ENCODE measurements at regions not wholly inside any gene's neighbourhood (a gene's known extent, or its start where the extent isn't known, plus 50 kb on each side); places are given as distances from the start of the nearest gene placed in this dataset.

DNA sequence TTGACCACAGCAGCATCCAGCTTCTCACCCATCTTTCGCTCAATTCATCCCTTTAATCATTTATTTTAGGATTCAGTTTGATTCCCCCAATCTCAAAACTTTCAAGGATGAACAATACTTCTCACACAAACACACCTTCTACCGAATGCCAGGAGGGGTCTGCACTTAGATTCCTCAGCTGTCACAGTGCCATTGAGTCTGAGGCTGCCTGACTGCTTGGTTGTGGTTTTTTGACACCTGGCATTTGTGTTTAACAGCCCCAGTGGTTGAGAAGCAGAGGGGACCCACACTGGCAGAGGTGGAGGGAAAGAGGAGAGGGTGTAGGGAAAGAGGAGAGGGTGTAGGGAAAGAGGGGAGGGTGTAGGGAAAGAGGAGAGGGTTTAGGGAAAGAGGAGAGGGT, 54.9 kb downstream of the PALM2AKAP2 start:
- ATAC-seq, result no peak
- TF ChIP-seq, protein P1, sequence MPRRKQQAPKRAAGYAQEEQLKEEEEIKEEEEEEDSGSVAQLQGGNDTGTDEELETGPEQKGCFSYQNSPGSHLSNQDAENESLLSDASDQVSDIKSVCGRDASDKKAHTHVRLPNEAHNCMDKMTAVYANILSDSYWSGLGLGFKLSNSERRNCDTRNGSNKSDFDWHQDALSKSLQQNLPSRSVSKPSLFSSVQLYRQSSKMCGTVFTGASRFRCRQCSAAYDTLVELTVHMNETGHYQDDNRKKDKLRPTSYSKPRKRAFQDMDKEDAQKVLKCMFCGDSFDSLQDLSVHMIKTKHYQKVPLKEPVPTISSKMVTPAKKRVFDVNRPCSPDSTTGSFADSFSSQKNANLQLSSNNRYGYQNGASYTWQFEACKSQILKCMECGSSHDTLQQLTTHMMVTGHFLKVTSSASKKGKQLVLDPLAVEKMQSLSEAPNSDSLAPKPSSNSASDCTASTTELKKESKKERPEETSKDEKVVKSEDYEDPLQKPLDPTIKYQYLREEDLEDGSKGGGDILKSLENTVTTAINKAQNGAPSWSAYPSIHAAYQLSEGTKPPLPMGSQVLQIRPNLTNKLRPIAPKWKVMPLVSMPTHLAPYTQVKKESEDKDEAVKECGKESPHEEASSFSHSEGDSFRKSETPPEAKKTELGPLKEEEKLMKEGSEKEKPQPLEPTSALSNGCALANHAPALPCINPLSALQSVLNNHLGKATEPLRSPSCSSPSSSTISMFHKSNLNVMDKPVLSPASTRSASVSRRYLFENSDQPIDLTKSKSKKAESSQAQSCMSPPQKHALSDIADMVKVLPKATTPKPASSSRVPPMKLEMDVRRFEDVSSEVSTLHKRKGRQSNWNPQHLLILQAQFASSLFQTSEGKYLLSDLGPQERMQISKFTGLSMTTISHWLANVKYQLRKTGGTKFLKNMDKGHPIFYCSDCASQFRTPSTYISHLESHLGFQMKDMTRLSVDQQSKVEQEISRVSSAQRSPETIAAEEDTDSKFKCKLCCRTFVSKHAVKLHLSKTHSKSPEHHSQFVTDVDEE (CRISPR knock-in tag; IDR thresholded peaks at IDR 0.05), result no peak
- TF ChIP-seq, protein P2, sequence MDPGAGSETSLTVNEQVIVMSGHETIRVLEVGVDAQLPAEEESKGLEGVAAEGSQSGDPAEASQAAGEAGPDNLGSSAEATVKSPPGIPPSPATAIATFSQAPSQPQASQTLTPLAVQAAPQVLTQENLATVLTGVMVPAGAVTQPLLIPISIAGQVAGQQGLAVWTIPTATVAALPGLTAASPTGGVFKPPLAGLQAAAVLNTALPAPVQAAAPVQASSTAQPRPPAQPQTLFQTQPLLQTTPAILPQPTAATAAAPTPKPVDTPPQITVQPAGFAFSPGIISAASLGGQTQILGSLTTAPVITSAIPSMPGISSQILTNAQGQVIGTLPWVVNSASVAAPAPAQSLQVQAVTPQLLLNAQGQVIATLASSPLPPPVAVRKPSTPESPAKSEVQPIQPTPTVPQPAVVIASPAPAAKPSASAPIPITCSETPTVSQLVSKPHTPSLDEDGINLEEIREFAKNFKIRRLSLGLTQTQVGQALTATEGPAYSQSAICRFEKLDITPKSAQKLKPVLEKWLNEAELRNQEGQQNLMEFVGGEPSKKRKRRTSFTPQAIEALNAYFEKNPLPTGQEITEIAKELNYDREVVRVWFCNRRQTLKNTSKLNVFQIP (CRISPR knock-in tag; IDR thresholded peaks at IDR 0.05; ENCODE audit: borderline replicate concordance, low read depth), result no peak
- TF ChIP-seq SNAI2 (CRISPR knock-in tag; IDR thresholded peaks at IDR 0.05) (no peak), PPARA (CRISPR knock-in tag; IDR thresholded peaks at IDR 0.05; ENCODE audit: borderline replicate concordance) (no peak), BACH2 (CRISPR knock-in tag; IDR thresholded peaks at IDR 0.05; ENCODE audit: borderline replicate concordance) (no peak), ISL1 (CRISPR knock-in tag; IDR thresholded peaks at IDR 0.05) (no peak), ESRRG (CRISPR knock-in tag; IDR thresholded peaks at IDR 0.05) (no peak), ZC3H10 (CRISPR knock-in tag; IDR thresholded peaks at IDR 0.05) (no peak), TCF4 (CRISPR knock-in tag; IDR thresholded peaks at IDR 0.05; ENCODE audit: borderline replicate concordance) (no peak), ZNF565 (CRISPR knock-in tag; conservative IDR thresholded peaks at IDR 0.05; ENCODE audit: low read depth) (no peak), CSDC2 (CRISPR knock-in tag; IDR thresholded peaks at IDR 0.05) (no peak), TOX (CRISPR knock-in tag; IDR thresholded peaks at IDR 0.05; ENCODE audit: borderline replicate concordance) (no peak), GLIS3 (CRISPR knock-in tag; IDR thresholded peaks at IDR 0.05) (no peak), ZFP30 (CRISPR knock-in tag; IDR thresholded peaks at IDR 0.05) (no peak)
- TF ChIP-seq, protein P3, sequence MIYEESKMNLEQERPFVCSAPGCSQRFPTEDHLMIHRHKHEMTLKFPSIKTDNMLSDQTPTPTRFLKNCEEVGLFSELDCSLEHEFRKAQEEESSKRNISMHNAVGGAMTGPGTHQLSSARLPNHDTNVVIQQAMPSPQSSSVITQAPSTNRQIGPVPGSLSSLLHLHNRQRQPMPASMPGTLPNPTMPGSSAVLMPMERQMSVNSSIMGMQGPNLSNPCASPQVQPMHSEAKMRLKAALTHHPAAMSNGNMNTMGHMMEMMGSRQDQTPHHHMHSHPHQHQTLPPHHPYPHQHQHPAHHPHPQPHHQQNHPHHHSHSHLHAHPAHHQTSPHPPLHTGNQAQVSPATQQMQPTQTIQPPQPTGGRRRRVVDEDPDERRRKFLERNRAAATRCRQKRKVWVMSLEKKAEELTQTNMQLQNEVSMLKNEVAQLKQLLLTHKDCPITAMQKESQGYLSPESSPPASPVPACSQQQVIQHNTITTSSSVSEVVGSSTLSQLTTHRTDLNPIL (CRISPR knock-in tag; IDR thresholded peaks at IDR 0.05; ENCODE audit: low read depth), result no peak

DNA sequence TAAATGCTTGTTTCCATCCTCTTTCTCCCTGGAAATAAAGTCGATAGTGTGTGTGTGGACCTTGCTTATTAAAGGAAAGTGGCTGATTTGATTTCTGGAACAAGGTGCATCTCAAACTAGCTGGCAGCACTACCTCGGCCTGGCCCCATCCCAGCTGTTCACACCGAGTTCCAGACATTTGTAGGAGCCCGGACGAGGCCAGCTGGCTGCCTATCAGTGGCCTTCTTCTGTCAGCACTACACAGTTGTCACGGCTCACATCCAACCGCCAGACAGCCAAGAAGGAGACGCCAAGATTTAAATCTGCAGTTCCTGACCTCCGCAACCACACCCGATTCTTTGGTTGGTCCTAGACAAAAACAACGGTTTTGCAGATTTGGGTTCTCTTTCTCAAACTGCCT, 63.6 kb downstream of the PALM2AKAP2 start:
- ATAC-seq, result no peak
- TF ChIP-seq PPARA (CRISPR knock-in tag; IDR thresholded peaks at IDR 0.05; ENCODE audit: borderline replicate concordance), result no peak
- TF ChIP-seq ARNTL (CRISPR knock-in tag; IDR thresholded peaks at IDR 0.05; ENCODE audit: borderline replicate concordance, low read depth), result no peak
- no peak for TF ChIP-seq ZC3H10 (CRISPR knock-in tag; IDR thresholded peaks at IDR 0.05)
- TF ChIP-seq, protein P3 (CRISPR knock-in tag; IDR thresholded peaks at IDR 0.05; ENCODE audit: low read depth), result no peak

DNA sequence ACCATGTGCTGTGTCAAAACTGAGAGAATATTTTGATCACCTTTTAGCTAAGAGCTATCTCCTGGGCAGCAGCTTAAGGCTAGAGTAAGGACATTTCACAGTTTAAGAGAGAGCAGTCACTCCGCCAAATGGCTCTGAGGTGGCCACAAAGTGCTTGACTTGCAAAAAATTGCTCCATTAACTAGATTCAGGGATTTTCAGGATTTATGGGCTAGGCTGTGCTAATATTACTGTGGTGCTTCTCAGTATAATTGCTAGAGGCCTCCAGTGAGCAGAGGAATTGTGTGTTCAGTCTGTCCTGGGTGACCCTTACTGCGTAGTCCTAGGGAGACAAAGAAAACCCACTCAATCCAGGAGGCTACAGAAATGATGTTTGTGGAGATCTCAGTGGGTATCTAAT, 65.2 kb downstream of the PALM2AKAP2 start:
- TF ChIP-seq ZNF565 (CRISPR knock-in tag; conservative IDR thresholded peaks at IDR 0.05; ENCODE audit: low read depth) (no peak), ZFP30 (CRISPR knock-in tag; IDR thresholded peaks at IDR 0.05) (no peak), CSDC2 (CRISPR knock-in tag; IDR thresholded peaks at IDR 0.05) (no peak), ZNF70 (CRISPR knock-in tag; IDR thresholded peaks at IDR 0.05) (no peak), ZNF8 (CRISPR knock-in tag; IDR thresholded peaks at IDR 0.05) (no peak), PPARA (CRISPR knock-in tag; IDR thresholded peaks at IDR 0.05; ENCODE audit: borderline replicate concordance) (no peak)
- ATAC-seq, result no peak

DNA sequence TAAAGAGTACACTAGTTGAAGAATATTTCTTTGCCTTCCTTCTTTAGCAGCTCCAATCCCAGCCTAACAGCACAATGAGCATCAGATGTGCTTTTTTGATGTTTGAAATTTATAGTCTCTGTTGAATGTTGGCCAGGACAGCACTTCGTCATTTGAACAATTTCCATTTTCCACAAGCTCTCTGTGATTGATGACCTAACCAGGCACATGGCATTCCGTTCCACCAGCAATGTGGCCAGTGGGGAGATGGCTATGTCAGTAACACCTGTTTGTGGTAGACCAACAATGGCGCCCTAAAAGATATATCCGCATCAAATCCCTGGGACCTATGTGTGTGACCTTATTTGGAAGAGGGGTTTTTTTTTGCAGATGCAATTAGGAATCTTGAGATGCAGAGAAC, 66.8 kb downstream of the PALM2AKAP2 start:
- ATAC-seq, result no peak
- TF ChIP-seq ISL1 (CRISPR knock-in tag; IDR thresholded peaks at IDR 0.05) (no peak), BACH2 (CRISPR knock-in tag; IDR thresholded peaks at IDR 0.05; ENCODE audit: borderline replicate concordance) (no peak), ZFP3 (CRISPR knock-in tag; IDR thresholded peaks at IDR 0.05) (no peak), ZNF8 (CRISPR knock-in tag; IDR thresholded peaks at IDR 0.05) (no peak), CSDC2 (CRISPR knock-in tag; IDR thresholded peaks at IDR 0.05) (no peak), ZNF565 (CRISPR knock-in tag; conservative IDR thresholded peaks at IDR 0.05; ENCODE audit: low read depth) (no peak), ZC3H10 (CRISPR knock-in tag; IDR thresholded peaks at IDR 0.05) (no peak), GLIS3 (CRISPR knock-in tag; IDR thresholded peaks at IDR 0.05) (no peak), ESRRG (CRISPR knock-in tag; IDR thresholded peaks at IDR 0.05) (no peak), PPARA (CRISPR knock-in tag; IDR thresholded peaks at IDR 0.05; ENCODE audit: borderline replicate concordance) (no peak), ARNTL (CRISPR knock-in tag; IDR thresholded peaks at IDR 0.05; ENCODE audit: borderline replicate concordance, low read depth) (no peak), OSR1 (CRISPR knock-in tag; IDR thresholded peaks at IDR 0.05) (no peak), ZFP30 (CRISPR knock-in tag; IDR thresholded peaks at IDR 0.05) (no peak), SNAI2 (CRISPR knock-in tag; IDR thresholded peaks at IDR 0.05) (no peak), TOX (CRISPR knock-in tag; IDR thresholded peaks at IDR 0.05; ENCODE audit: borderline replicate concordance) (no peak)
- TF ChIP-seq, protein P2 (CRISPR knock-in tag; IDR thresholded peaks at IDR 0.05; ENCODE audit: borderline replicate concordance, low read depth), result no peak
